GM13976 (cell line): ENCODE measurements at regions not wholly inside any gene's neighbourhood (a gene's known extent, or its start where the extent isn't known, plus 50 kb on each side); places are given as distances from the start of the nearest gene placed in this dataset.

Source experiments
- DNase-seq: peaks from one replicate; pipeline ENCODE4 v3.0.0; 2012; ENCODE audit warnings: low spot score
- CTCF ChIP-seq: IDR thresholded peaks from 2 replicates; pipeline ENCODE4 v1.5.1; 2012; ENCODE audit warnings: borderline replicate concordance, mild to moderate bottlenecking; ENCODE audit not compliant: insufficient read depth; ENCODE audit errors: extremely low read depth, missing control alignments, control extremely low read depth
- in situ Hi-C: fragments of 300-500 bp; cut with MboI; formaldehyde crosslinking; loops from one replicate; pipeline ENCODE4 v1.12.0; 2022; ENCODE audit warnings: low sequenced_read_pairs, mixed read lengths, inconsistent platforms; ENCODE audit not compliant: unreplicated experiment

GRCh38 chr18:77635451-77635850, 385.8 kb downstream of the GALR1 start:
- in situ Hi-C loops = no loop called here
- no peak for DNase-seq
- no peak for TF ChIP-seq CTCF

GRCh38 chr18:77635858-77636257, 386.2 kb downstream of the GALR1 start:
- in situ Hi-C loops = no loop called here
- no peak for DNase-seq
- no peak for TF ChIP-seq CTCF

- in situ Hi-C loops = no loop called here
- DNase-seq = no peak
- no peak for TF ChIP-seq CTCF
Measured at GRCh38 chr18:77645170-77645872, 395.7 kb downstream of the GALR1 start.

GRCh38 chr18:77647472-77647871, 397.8 kb downstream of the GALR1 start:
- no peak for DNase-seq
- TF ChIP-seq CTCF = no peak
- in situ Hi-C loops = no loop called here

GRCh38 chr18:77648411-77648810, 398.8 kb downstream of the GALR1 start:
- TF ChIP-seq CTCF = no peak
- in situ Hi-C loops = no loop called here
- DNase-seq = no peak

GRCh38 chr18:77650799-77651385, 401.2 kb downstream of the GALR1 start:
- peak; percentile 86 for DNase-seq
- in situ Hi-C loops = loop anchor here (25.0 kb wide), 1 partner anchor 664 kb away; no protein-coding TSS in a partner anchor
- peak; percentile 86 for TF ChIP-seq CTCF
